GM19043 (cell line): ENCODE measurements at regions not wholly inside any gene's neighbourhood (a gene's known extent, or its start where the extent isn't known, plus 50 kb on each side); places are given as distances from the start of the nearest gene placed in this dataset.
"Not testable (repeated sequence)": the region's sequence is repeated elsewhere in the genome, so short reads cannot be mapped to it uniquely, and the experiment has no call there.

Experiments
- ATAC-seq: cut with Tn5 transposase; IDR thresholded peaks from one replicate; pipeline ENCODE4 v1.9.1; 2021; ENCODE audit warnings: low read depth; ENCODE audit not compliant: unreplicated experiment

DNA sequence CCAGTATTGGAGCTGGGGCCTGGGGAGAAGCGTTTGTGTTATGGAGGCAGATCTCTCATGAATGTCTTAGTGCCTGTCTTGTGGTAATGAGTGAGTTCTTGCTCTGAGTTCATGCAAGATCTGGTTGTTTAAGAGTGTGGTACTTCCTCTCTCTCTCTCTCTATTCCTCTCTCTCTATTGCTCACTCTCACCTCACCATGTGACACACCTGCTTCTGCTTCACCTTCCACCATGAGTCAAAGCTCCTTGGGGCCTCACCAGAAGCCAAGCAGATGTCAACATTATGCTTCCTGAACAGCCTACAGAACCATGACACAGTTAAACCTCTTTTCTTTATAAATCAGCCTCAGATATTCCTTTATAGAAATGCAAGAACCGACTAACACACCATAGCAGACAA lies 242.7 kb upstream of the ADRA1B start:
- ATAC-seq = no peak

- no peak for ATAC-seq
These were observed 237.5 kb upstream of the ADRA1B start for GRCh38 chr5:159678657-159679392.

DNA sequence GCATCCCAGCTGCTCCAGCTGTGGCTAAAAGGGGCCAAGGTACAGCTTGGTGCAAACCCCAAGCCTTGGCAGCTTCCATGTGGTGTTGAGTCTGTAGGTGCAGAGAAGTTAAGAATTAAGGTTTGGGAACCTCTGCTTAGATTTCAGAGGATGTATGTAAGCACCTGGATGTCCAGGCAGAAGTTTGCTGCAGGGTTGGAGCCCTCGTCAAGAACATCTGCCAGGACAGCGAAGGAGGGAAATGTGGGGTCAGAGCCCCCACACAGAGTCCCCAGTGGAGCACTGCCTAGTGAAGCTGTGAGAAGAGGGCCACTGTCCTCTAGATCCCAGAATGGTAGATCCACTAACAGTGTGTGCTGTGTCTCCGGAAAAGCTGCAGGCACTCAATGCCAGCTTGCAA lies 236.2 kb upstream of the ADRA1B start:
- no peak for ATAC-seq

DNA sequence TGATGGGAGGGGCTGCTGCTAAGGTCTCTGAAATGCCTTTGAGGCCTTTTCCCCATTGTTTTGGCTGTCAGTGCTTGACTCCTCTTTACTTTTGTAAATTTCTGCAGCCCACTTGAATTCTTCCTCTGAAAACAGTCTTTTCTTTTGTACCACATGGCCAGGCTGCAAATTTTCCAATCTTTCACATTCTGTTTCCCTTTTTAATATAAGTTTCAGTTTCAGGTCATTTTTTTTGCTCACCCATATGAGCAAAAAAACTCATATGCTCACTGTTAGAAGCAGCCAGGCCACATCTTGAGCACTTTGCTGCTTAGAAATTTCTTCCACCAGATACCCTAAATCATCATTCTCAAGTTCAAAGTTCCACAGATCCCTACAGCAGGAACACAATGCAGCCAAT lies 234.6 kb upstream of the ADRA1B start:
- no peak for ATAC-seq

DNA sequence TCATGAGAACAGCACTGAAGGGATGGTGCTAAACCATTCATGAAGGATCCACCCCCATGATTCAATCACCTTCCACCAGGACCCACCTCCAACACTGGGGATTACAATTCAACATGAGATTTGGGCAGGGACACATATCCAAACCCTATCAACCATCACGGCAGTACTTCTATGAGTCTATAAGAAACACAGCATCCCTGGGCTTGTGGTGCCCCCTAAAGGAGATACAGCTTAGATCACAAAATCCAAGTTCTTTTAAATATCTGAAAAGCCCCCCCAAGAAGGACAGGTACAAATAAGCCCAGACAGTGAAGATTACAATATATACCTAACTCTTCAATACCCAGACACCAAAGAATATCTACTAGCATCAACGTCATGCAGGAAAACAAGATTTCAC lies 233.7 kb upstream of the ADRA1B start:
- ATAC-seq = no peak

GRCh38 chr5:159687892-159688291 lies 228.4 kb upstream of the ADRA1B start:
- not testable (repeated sequence) for ATAC-seq

DNA sequence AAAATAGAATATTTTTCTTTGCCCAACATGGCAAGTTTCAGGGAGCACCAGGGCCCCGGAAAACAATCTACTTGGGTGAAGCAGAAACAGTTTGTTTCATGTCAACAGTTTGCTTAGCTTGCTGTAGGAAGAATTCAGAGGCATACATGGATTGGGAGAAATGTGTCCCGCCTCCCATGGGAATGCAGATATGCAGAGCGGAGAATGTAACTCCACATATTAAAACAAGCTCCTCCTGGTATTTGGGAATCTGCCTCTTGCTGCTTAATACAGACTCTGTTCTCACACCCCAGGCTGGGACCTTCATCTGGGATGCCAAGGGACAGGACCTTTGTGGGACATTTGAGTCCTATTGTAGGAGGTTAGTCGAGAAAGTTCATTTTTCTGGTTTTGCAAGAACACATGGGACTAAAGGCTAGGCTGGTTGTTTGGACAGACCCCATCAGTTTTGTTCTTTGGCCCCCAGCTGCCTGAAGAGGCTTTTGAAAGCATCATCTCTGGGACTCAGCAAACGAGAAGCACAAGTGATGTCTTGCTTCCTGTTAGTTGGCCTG lies 220.5 kb upstream of the ADRA1B start:
- ATAC-seq = no peak

DNA sequence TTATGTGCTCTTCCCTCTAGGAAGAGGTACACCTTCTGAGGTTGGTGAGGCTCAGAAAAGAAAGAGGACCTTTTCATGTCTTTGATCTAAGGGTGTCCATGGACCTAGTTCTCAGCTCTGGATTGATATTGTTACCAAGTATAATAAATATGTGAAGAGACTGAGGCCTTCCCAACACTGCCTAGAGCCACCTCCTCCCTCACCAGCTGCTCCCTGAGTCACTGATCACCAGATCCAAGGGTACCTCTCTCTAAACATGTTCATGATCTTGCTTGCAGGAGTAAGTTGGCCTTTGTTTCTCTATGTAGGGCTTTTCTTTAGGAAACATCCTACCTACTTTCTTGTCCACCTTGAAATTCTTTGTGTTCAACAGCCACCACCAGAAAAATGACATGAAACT lies 218.8 kb upstream of the ADRA1B start:
- no peak for ATAC-seq

- ATAC-seq = no peak
These were observed 218.0 kb upstream of the ADRA1B start for GRCh38 chr5:159698322-159698721.

DNA sequence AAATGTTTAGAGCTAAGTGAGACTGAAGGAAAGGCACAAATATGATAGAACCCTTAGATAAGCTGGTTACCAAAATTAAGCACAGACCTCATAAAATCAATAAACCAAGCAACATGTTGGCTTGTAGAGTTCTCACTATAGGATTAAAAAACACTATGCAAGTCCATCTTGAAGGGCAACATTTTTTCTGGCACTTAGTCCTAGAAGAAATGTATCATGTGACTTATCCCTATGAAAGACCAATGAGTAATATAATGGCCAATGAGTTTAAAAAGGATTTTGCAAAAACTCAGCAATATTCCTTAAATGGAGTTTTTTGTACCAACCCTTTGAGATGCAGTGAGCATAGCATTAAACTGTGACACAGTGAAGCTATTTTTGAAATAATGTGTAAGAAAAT lies 216.3 kb upstream of the ADRA1B start:
- no peak for ATAC-seq

GRCh38 chr5:159702301-159702700 lies 214.0 kb upstream of the ADRA1B start:
- no peak for ATAC-seq

DNA sequence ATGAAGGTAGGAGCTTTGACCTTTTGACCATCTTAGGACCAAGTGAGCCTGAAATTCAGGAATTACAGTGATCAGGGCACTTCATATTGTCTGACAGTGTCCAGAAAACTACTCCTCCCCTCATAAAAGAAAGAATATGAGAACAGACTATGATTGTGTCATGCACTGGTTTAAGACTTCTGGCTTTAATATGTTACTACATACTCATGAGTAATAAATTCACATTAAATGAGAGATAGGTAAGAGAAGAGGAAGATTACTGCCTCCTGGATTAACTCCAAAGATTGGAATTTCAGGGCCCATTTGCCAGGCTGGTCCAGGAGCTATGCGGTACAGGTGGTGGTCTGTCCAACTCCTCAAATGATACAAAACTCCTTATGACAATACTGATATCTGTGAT lies 213.5 kb upstream of the ADRA1B start:
- ATAC-seq = no peak

DNA sequence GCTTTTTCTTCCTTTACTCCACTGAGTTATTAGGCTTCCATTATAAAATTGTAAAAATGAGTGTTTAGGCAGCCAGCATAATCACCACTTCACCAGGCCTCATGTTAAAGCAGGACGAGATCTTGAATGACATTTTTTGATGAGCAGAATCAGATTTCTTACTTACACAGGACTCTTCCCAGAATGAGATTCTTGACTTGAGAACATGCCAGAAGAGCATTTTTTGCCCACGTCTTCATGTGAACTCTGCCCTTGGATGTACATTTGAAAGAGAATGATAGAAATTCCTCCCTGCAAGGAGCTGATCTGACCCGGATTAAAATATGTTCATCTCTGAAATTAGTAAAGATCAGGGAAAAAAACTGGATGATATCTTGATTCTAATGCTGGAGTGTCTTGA lies 212.1 kb upstream of the ADRA1B start:
- no peak for ATAC-seq

DNA sequence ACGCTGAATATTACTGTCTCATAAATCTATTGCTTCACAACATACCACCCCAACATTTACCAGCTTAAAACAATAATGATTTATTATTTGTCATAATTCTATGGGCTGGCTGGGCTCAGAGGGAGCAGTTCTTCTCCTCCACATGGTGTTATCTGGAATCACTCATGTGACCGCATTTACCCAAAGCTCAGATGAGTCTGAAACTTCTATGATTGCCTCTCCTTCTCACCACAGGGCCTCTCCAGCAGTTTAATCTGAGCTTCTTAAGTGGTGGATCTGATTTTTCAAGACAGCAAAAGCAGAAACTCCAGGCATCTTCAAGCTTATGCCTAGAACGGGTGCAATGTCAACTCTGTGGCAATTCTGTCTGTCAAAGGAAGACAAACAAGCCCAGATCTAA lies 210.3 kb upstream of the ADRA1B start:
- ATAC-seq = no peak

- ATAC-seq = no peak
These were observed 208.2 kb upstream of the ADRA1B start for GRCh38 chr5:159708090-159708489.

DNA sequence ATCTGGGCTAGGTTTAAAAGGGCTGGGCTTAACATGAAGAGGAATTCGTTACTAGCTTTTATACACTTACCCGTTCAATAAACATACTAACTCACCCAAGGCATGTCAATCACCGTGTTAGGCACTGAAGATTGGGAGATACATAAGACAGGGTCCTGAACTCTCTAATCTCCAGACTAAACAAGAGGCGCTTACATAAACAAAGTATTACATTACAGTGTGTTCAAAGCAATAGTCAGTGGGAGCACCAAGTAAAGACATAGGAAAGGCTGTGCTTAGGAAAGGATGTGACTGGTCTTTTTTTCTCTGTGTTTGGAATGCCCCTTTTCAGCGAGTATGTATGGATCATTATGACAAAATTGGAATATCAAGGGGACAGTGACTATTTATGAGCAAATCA lies 203.6 kb upstream of the ADRA1B start:
- ATAC-seq = no peak

GRCh38 chr5:159713254-159713653 lies 203.0 kb upstream of the ADRA1B start:
- no peak for ATAC-seq

DNA sequence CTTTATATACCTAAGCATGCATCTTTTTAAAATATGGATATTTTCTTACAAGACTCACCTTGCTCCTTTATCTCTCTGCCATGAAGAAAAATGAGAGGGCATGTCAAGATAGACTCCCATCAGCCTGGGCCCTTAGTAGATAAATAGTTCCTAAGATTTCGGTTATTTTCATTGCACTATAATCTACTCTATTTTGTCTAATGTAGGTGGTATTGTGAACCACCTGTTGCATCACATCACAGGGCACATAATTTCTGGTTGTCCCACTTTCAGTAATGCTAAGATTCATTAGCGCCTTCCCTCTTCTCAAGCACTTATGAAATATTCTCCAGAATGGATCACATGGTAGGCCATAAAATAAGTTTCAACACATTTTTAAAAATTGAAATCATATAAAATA lies 202.5 kb upstream of the ADRA1B start:
- no peak for ATAC-seq

GRCh38 chr5:159725475-159725874 lies 190.8 kb upstream of the ADRA1B start:
- no peak for ATAC-seq

DNA sequence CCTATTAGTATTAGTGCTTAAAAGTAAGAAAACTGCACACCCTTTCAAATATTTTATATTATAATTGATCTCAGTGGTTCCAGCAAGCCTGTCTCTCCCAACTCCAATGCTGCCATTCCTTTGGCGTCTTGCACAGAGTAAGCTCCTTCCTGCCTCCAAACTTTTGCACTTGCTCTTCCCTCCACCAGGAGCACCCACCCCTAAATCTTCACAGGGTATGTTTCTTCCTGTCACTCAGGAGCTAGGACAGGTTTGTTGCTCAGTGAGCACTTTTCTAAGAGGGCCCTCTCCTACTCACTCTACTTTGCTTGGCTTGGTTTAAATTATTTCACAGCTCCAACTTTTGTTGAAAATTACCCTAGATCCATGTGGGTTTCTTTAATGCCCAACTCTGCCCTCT lies 189.1 kb upstream of the ADRA1B start:
- no peak for ATAC-seq

GRCh38 chr5:159730285-159730684 lies 186.0 kb upstream of the ADRA1B start:
- ATAC-seq = no peak

DNA sequence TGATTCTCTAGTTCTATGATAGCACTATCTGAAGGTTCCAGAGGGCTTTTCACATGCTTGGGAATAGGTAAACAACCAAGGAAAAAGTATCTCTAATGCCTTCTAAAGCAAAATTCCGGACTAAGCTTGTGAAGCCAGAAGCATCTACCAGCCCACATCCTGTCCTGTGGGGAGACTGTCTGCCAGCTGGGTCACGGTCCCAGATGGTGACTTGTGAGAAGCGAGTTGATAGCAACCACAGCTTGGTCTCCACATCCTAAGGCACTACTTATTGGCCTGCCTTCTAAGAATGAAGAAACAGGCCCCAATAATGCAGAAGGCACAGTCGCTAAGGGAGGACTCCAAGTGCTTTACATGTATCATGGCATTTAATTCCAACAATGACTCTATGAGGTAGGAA lies 184.1 kb upstream of the ADRA1B start:
- ATAC-seq = no peak

- ATAC-seq = no peak
These were observed 181.9 kb upstream of the ADRA1B start for GRCh38 chr5:159734366-159734765.
